Myocyte (in vitro differentiated cells): ENCODE measurements at regions not wholly inside any gene's neighbourhood (a gene's known extent, or its start where the extent isn't known, plus 50 kb on each side); places are given as distances from the start of the nearest gene placed in this dataset.
A peak's percentile ranks its signal among the peaks of the same experiment; 100 is the strongest.

Experiments
- DNase-seq: peaks from one replicate; pipeline ENCODE4 v3.0.0-alpha.2; 2012; ENCODE audit warnings: low read depth

- no peak for DNase-seq
Measured at GRCh38 chr2:120473522-120474271, 127.8 kb downstream of the INHBB start.

- no peak for DNase-seq
Measured at GRCh38 chr2:120474486-120474885, 128.6 kb downstream of the INHBB start.

GRCh38 chr2:120476141-120476540, 130.2 kb downstream of the INHBB start:
- DNase-seq, result no peak

- DNase-seq, result no peak
Measured at GRCh38 chr2:120477198-120477597, 131.3 kb downstream of the INHBB start.

GRCh38 chr2:120477831-120478481, 132.0 kb downstream of the INHBB start:
- DNase-seq, result no peak

GRCh38 chr2:120480346-120480902, 134.5 kb downstream of the INHBB start:
- DNase-seq, result no peak

GRCh38 chr2:120480903-120481445, 135.0 kb downstream of the INHBB start:
- DNase-seq, result no peak

- DNase-seq, result no peak
Measured at GRCh38 chr2:120481446-120482194, 135.7 kb downstream of the INHBB start.

- no peak for DNase-seq
Measured at GRCh38 chr2:120482334-120482733, 136.4 kb downstream of the INHBB start.

- no peak for DNase-seq
Measured at GRCh38 chr2:120483355-120483754, 137.4 kb downstream of the INHBB start.

GRCh38 chr2:120485096-120485495, 139.2 kb downstream of the INHBB start:
- DNase-seq, result no peak

- no peak for DNase-seq
Measured at GRCh38 chr2:120486441-120486840, 140.5 kb downstream of the INHBB start.

- peak; percentile 70 for DNase-seq
Measured at GRCh38 chr2:120486946-120487345, 141.0 kb downstream of the INHBB start.

- DNase-seq, result no peak
Measured at GRCh38 chr2:120488531-120488930, 142.6 kb downstream of the INHBB start.

GRCh38 chr2:120489023-120489422, 143.1 kb downstream of the INHBB start:
- no peak for DNase-seq

GRCh38 chr2:120490091-120490798, 144.3 kb downstream of the INHBB start:
- no peak for DNase-seq

- no peak for DNase-seq
Measured at GRCh38 chr2:120491111-120491625, 145.2 kb downstream of the INHBB start.

GRCh38 chr2:120493231-120493630, 147.3 kb downstream of the INHBB start:
- DNase-seq, result no peak

- DNase-seq, result no peak
Measured at GRCh38 chr2:120494446-120494845, 148.5 kb downstream of the INHBB start.

GRCh38 chr2:120495586-120495985, 149.7 kb downstream of the INHBB start:
- DNase-seq, result no peak

GRCh38 chr2:120496235-120496634, 150.3 kb downstream of the INHBB start:
- no peak for DNase-seq
